SH-SY5Y (cell line): ENCODE measurements at regions not wholly inside any gene's neighbourhood (a gene's known extent, or its start where the extent isn't known, plus 50 kb on each side); places are given as distances from the start of the nearest gene placed in this dataset.

Experiments
- GATA2 ChIP-seq: IDR thresholded peaks from 2 replicates; pipeline ENCODE4 v1.6.1; 2011; ENCODE audit warnings: mild to moderate bottlenecking, low read depth, low read length
- GATA3 ChIP-seq: IDR thresholded peaks from 2 replicates; pipeline ENCODE4 v1.6.1; 2011; ENCODE audit warnings: low read depth, mild to moderate bottlenecking, low read length, moderate library complexity

DNA sequence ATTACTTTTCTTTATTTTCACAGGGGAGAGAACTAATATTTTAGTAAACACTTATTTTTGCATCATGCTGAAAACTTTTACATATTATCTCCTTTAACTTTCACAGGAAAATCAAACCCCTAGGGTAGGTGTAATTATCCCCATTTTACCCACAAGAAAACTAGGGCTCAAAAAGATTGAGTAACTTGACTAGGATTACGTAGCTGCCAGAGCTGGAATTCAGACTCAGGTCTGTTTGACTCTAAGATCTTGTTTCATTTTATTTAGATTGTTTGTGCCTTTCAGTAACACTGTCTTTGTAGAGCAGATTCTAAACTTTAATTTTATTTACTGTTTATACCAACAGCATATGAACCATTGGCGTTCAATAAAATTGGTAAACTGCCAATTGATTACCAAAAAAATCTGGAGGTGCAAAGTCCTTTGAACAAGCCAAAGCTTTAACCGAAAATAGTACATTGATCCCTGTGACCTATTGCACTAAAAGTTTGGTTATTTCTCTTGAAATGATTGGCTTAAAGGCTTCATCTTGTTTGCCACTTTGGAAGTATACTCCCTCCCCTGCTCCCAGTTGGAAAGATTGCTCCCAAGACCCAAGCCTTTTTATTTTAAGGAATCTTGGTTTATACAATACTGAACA is 71.0 kb upstream of the WDR26 start:
- no peak for TF ChIP-seq GATA3
- no peak for TF ChIP-seq GATA2
